ENCODE measurements at regions not wholly inside any gene's neighbourhood (a gene's known extent, or its start where the extent isn't known, plus 50 kb on each side); places are given as distances from the start of the nearest gene placed in this dataset.

DNA sequence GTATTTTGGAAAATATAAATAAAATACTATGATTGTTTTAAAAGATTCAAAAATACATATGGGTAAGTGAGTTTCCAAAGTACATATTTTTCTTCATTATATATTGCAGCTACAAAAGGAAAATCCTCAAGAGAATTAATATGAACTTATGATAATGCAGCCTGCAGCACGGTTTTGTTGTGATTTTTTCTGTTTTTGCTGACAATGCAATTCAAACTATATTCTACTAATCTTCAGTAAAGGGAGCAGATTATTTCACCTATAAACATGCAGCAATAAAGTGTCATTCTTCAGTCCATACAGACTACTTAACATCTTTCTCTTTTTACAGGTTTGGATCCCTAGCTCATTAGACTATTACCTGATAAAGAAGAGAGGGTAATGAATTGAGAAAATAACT is 582.1 kb upstream of the MGAT4C start:
- in situ Hi-C loops (cut with HindIII; ENCODE audit: low sequenced_read_pairs): no loop called here

DNA sequence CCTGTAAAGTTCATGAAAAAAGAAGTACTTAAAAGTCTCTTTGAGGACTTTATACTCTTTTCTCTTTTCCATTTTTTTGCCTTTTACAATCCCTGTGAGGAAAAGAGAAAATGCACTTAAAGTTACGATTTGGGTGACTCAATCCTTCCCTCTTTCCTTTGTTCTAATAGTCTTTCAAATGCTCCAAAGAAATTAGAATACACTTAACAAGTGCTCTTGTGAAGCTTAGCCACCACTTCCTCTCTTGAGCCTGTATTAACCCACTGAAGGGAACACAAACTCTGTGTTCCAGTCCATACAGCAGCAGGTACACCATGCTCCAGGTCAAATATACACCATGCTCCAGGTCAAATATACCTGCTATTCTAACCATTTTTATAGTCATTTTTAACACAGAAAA is 581.1 kb upstream of the MGAT4C start:
- in situ Hi-C loops (cut with HindIII; ENCODE audit: low sequenced_read_pairs): no loop called here

DNA sequence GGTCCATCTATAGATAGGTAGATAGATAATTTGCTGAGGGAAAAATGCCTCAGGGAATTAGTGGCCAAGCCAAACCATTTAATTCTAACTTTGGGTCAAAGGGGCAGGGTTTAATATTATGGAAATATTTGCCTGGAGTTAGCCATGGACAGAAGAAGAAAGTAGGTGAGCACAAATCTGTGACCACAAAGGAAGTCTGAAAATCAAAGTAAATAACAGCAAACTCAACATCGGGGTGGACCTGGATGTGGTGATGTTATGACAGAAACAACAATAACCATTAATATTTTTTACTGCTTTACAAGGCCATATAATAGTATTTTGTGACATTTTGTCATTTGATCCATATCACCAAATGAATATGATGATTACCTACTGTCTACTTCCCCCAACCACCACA is 578.0 kb upstream of the MGAT4C start:
- in situ Hi-C loops (cut with HindIII; ENCODE audit: low sequenced_read_pairs): no loop called here

DNA sequence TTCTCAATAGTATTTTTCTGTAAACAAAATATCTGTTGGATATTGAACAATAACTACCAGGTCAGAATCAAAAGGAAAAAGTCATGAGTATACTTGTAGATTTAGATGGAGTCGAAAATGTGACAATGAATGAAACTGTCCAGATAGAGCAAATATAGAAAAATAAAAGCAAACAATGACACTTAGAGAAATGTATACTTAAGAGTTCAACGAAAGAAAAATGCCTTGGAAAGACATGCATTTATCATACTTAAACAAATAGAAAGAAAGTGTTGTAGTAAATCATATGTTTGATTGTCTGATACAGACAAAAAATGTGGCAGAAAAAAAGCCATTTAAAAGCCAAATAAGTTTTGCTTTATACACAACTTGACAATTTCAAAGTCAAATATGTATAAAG is 571.2 kb upstream of the MGAT4C start:
- in situ Hi-C loops (cut with HindIII; ENCODE audit: low sequenced_read_pairs): no loop called here

DNA sequence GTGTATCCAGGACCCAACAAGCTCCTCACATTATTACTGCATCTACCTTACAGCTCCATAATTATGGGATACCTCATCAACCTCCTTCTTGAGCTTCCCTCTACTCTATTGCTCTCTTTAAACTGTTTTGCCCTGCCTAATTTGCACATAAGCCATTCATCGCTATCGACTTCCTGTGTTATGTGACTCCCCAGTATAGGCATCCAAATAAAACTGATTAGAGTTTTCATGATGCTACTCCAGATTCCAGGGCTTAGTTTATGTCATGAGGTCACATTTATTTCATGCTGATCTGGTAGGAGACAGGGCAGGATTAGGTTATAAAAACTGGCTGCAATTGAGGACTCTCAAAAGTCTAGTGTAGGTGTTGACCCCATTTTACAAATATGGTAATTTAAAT is 569.9 kb upstream of the MGAT4C start:
- in situ Hi-C loops (cut with HindIII; ENCODE audit: low sequenced_read_pairs): no loop called here

DNA sequence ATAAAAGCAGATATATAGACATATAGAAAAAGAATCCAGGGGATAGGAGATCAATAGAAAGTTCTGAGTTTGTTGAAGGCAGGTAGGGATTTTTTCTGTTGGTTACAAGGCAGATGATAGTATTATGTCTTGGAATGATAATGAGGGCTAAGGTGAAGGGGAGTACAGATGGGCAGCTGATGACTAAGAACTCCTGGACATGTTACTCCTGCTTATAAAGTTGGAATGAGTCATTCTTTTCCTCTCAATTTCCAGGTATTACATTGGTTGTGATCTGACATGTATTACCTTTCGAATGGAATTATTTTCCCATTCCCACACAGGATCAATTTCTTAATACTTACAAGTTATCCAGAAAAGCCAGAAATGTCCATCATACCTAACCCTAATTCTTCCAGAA is 545.2 kb upstream of the MGAT4C start:
- in situ Hi-C loops (cut with HindIII; ENCODE audit: low sequenced_read_pairs): no loop called here

DNA sequence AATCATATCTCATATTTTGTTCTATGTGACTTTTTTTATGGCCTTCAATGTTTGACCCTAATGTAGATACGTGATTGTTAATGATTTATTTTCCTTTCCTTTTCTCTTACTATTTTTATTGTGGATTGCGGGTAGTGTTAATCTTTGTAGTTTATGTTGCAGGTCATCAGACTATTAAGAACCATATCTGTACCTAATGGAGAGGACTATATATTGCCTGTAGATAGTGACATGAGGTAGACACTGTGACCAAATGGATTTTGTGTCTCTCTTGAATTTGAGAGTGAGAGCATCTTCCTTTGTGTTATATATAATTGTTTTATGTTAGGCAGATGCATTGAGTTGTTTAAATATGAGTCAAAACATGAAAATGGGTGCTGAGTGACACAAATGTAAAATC is 543.4 kb upstream of the MGAT4C start:
- in situ Hi-C loops (cut with HindIII; ENCODE audit: low sequenced_read_pairs): no loop called here

DNA sequence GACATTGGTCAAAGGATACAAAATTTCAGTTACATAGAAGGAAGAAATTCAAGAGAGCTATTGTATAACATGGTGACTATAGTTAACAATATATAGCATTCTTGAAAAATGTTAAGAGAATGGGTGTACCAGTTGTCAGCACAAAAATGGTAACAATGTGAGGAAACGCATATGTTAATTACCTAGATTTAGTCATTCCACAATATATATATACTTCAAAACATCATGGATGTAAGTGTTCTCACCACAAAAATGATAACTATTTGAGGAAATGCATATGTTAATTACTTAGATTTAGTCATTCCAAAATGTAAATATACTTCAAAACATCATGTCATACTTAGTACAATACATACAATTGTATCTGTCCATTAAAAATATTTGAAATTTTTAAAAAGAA is 540.4 kb upstream of the MGAT4C start:
- in situ Hi-C loops (cut with HindIII; ENCODE audit: low sequenced_read_pairs): no loop called here

DNA sequence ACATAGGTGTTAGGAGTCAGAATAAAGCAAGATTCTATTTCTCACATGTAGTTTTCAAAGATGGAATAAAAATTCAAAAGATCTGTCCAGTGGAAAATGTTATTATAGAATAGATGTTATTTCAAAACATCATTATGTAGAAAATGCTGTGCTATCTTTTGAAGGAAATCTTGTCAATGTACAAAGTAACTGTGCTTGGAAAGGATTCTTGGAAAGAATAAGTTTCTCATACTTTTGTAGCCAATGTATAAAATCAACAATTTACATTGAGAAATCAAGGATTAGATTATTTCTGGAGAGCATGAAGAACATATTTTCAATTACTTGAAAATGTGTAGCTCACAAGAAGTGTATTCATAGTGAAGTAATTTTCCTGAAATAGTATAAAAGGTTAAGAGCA is 532.5 kb upstream of the MGAT4C start:
- in situ Hi-C loops (cut with HindIII; ENCODE audit: low sequenced_read_pairs): no loop called here

DNA sequence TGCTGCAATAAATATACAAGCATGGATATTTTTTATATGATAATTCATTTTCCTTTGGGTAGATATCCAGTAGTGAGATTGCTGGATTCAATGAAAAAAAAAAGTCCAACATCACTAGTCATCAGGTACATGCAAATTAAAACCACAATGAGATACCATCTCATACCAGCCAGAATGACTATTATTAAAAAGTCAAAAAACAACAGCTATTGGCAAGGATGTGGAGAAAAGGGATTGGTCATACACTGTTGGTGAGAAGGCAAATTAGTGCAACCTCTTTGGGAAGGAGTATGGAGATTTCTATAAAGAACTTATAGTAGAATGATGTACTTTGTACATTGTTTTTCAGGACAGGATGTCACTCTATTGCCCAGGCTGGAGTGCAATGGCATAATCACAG is 531.2 kb upstream of the MGAT4C start:
- in situ Hi-C loops (cut with HindIII; ENCODE audit: low sequenced_read_pairs): no loop called here

DNA sequence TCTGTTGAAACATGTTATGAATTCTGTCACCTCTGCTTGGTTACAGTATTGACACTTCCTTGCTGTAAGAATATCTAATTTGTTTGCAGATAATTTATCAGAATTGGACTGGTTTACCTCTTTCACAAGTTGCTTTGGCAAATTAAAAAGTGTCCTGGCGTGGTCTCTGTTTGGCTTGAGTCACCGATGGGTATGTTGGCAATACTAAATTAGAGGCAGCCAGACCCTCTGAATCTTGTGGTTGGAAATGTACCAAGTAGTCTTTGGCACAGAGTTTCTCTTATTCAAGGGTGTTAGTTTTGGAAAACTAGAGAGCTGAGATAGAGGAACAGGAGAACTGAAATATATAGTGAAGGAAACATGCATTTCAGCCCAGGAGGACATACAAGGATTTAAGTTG is 521.1 kb upstream of the MGAT4C start:
- in situ Hi-C loops (cut with HindIII; ENCODE audit: low sequenced_read_pairs): no loop called here

DNA sequence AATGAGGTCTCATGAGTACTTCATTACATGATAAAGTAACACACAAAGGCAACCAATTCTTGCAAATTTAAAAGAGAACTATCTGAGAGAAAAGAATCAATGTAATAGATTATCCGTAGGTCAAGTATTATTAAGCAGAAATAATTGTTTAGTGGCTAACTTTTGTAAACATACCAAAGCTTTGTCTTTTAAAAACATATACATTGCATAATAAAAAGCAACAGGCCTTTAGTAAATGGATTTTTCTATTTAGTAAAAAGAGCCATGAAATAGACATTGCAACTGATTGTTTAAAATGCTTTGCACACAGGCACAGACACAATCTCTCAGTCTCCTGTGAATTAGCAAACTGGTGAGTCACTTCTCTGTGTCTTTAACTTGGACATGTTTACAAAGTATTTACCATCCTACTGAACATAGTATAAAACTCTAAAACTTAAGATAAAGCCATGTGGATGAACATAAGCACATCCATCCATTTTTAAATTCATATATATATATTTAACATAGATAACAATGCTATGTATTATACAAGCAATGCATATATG is 518.7 kb upstream of the MGAT4C start:
- in situ Hi-C loops (cut with HindIII; ENCODE audit: low sequenced_read_pairs): no loop called here

DNA sequence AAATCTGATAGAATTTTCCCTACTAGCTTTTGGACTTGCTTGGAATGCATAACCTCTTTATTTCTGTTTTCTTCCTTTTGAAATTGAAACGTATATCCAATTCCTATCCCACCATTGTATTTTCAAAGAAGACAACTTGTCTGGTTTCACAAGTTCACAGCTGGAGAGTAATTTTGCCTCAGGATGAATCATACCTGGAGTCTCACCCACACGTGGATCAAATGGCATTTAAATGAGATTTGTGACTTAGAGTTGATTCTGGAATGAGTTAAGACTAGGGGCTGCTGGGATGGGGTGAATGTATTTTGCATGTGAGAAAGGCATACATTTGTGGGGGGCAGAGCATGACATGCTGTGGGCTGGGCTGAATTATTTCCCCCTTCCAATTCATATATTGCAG is 516.5 kb upstream of the MGAT4C start:
- in situ Hi-C loops (cut with HindIII; ENCODE audit: low sequenced_read_pairs): no loop called here

DNA sequence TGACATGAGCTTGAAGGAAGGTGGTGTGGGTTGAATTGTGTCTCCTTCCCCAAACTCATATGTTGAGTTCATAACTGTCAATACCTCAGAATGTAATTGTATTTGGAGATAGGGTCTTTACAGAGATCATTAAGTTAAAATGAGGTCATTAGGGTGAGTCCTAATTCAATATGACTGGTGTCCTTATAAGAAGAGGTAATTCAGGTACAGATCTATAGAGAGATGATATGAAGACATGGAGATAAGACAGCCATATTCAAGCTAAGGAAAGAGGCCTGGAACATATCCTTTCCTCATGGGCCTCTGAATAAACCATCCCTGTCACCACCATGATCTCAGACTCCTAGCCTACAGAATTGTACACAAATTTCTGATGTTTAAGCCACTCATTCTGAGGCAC is 514.7 kb upstream of the MGAT4C start:
- in situ Hi-C loops (cut with HindIII; ENCODE audit: low sequenced_read_pairs): no loop called here

DNA sequence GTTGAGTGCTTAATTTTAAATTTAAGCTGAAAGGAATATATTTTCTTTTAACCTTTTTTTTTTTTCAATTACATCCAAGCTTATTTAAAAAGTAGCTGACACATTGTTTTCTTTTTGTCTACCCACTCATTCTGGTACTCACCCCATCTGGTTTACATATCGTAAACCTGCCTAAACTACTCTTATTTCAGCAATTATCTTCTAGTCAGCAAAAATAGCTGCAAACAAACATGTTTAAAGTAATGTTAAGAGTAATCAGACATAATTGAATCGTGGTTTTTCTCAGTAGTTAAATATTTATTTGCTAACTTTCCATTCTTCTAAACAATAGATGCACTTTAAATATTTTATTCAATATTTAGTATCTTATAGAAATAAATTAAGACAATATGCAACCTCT is 492.7 kb upstream of the MGAT4C start:
- in situ Hi-C loops (cut with HindIII; ENCODE audit: low sequenced_read_pairs): no loop called here

DNA sequence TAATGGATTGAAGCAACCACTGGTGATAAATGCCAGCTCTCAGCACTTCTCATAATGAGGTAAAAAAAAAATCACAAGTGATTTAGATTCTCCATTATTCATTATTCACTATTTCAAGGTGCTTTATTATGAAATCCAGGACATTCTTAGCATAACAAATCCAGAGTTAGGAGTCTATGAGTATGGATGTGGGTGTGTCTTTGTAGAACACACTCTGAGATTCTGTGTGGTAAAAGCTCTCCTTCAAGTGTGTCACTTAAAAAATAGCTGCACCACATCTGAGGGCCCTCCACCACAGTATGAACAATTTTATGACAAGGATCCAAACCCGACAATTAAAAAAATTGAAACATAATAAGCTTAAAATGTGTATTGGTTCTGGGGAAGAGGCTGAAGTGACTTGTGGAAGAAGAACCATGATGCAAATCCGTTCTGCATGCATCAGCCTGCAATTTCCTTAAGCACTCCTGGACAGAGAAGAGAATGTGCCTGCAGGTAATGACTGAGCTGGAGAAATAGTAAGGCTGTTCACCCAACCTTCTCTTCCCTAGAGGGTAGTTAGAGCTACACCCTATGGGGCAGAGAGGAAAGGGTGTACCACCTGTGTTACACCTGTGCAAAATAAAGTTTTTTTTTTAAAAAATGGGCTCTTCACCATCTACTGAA is 488.5 kb upstream of the MGAT4C start:
- in situ Hi-C loops (cut with HindIII; ENCODE audit: low sequenced_read_pairs): no loop called here

DNA sequence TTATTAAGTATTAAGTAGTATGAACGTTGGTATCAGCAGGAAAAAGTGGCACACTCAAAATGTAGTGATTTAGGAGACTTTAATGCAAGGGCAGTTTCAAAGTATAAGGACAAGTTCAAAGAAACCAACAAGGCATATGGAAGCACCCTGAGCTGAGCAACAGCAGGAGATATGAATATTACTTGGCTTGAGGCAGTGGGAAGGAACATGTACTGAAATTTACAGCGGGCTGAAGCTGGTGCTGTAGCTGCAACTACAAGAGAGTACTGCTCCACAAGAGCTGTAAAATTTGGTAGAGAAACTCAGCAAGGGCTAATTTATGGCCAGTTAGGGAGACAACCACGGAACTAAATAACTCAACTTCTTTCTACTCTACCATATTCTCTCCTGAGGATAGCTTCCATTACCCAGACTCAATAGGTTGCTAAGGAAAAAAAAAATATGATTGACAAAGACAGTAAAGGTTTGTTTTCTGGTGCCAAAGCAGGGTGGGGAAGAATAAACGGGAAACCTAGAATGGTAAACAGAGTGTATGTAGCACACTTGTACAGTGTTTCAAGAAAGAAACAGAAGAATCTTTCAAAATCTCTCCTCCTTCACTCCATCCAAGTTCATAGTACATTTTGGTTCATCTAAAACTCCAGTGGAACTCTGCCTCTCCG is 487.8 kb upstream of the MGAT4C start:
- in situ Hi-C loops (cut with HindIII; ENCODE audit: low sequenced_read_pairs): no loop called here

DNA sequence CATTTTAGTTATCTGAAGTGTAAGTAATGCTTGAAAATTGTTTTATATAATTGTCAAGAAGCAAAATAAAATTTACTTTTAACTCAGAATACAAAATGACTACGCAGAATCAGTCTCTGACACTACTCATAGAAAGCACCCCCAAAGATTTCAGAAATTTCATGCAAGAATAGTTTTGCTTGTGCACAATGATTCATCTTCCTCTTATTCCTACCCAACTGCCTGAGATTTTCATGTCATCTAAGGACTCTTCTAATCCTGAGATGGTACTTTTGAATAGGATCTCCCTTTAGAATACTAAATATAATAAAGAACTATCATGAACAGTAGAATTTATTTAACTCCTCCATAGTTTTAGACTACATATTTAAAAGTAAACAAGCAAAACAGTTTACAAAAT is 485.3 kb upstream of the MGAT4C start:
- in situ Hi-C loops (cut with HindIII; ENCODE audit: low sequenced_read_pairs): no loop called here

DNA sequence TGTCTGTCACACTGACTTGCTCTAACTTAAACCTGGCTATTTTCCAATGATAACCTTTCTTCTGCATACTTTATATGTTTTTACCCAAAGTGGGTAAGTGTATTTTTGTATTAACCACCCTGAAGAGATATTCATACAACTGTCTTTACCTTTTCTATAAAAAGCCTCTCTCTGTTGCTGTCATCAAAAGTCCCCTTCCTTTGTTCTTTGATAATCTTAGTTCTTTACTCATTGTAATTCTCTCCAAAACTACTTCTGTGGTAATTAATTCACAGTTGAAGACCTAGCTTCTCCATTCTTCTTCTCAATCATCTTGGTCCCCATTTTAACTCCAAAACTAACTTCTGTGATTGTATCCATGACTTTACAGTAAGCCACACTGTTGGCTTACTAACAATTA is 479.7 kb upstream of the MGAT4C start:
- in situ Hi-C loops (cut with HindIII; ENCODE audit: low sequenced_read_pairs): no loop called here

DNA sequence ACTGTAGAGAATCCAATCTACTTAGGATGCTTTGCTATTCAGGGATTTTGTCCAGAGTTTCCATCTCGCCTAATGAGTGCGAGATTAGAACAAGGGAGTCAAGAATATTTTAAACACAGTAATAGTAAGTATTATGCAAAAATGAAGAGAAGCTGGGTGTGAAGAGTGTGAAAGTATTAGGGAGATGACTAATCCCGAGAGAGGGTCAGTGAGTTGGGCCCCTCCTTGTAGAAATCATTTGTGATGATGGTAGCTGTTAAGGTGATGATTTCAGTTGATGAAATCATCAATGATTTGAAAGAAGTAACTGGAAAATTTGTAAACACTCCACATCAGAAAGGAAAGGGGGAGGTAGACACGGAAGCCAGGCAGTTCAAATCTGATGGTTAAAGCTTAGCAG is 478.9 kb upstream of the MGAT4C start:
- in situ Hi-C loops (cut with HindIII; ENCODE audit: low sequenced_read_pairs): no loop called here

DNA sequence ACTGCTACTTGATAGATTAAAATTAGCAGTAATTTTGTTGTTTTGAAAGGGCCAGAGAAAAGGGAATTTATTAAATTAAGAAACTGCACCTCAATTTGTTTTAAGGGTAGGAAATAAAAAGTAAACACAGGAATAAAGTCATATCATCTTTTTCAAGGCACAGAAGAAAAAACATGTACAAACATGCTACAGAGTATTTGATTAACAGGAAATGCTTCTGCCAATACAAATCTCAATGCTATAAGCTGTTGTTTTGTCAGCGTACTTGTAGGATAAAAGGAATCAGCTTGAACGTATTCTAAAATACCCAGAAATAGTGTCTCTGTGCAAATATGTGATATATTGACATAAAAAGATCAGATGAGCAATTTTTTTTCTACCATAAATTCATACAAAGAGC is 474.0 kb upstream of the MGAT4C start:
- in situ Hi-C loops (cut with HindIII; ENCODE audit: low sequenced_read_pairs): no loop called here

DNA sequence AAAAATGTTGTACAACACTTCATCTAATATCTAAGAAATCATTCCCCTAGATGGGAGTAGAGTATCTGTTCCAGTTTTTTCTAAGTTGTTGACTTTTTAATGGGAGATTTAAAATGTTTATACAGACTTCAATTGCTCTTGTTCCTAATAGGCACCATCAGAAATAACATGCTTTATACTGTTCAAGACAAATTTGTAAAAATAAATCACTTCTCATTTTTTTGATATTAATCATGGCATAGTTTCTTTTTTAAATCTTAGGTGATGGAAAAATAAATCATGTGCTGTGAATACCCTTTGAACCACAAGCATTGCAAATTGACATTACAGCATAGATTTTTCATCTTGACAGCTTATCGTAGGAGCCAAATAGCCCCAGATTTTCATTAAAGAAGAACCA is 473.5 kb upstream of the MGAT4C start:
- in situ Hi-C loops (cut with HindIII; ENCODE audit: low sequenced_read_pairs): no loop called here

DNA sequence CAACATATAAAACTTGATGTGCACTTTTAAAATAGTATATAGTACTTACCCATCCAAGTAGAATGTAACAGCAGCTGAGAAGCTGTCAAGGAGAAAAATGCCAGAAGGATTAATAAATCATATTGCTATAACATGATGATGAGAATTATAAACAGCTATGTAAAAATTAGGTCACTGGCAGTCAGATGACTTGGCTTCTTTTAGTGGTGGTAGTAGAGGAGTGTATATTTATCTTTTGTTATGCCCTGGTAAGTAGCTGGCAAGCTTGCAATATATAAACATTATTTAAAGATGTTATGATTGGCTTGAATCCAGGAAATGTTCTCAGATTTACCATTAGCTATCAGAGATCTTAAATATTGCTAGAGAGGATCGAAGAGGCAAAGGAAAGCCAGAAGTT is 471.0 kb upstream of the MGAT4C start:
- in situ Hi-C loops (cut with HindIII; ENCODE audit: low sequenced_read_pairs): no loop called here
